Liver (tissue), 8 donors: ENCODE measurements at regions not wholly inside any gene's neighbourhood (a gene's known extent, or its start where the extent isn't known, plus 50 kb on each side); places are given as distances from the start of the nearest gene placed in this dataset.

Experiments used
- DNase-seq: peaks from one replicate; pipeline ENCODE4 v3.0.0-alpha.2; 2017; ENCODE audit warnings: low spot score
- H3K27ac ChIP-seq, 2 donors: one replicate each; pipeline ENCODE4 v1.7.0; 2013; ENCODE audit warnings: inconsistent platforms in 2 of 2, low read length in 2 of 2, control low read depth in 1 of 2, low read depth in 1 of 2, mild to moderate bottlenecking in 1 of 2
- H3K27me3 ChIP-seq, 4 donors: one replicate each; pipeline versions ENCODE4 v1.6.1 to v1.7.0; 2013; ENCODE audit warnings: low read length in 3 of 4, inconsistent platforms in 1 of 4, mild to moderate bottlenecking in 1 of 4, moderate library complexity in 1 of 4; ENCODE audit not compliant: control insufficient read depth in 4 of 4, insufficient read depth in 4 of 4
- H3K36me3 ChIP-seq, 4 donors: one replicate each; pipeline versions ENCODE4 v1.6.1 to v1.7.0; 2013; ENCODE audit warnings: low read length in 3 of 4, mild to moderate bottlenecking in 3 of 4, low read depth in 1 of 4, moderate library complexity in 1 of 4; ENCODE audit not compliant: control insufficient read depth in 4 of 4, insufficient read depth in 3 of 4
- H3K4me1 ChIP-seq, 4 donors: one replicate each; pipeline versions ENCODE4 v1.6.1 to v1.7.0; 2013; ENCODE audit warnings: low read length in 3 of 4, mild to moderate bottlenecking in 3 of 4, moderate library complexity in 1 of 4; ENCODE audit not compliant: control insufficient read depth in 4 of 4, insufficient read depth in 4 of 4
- H3K4me3 ChIP-seq, 3 donors: one replicate each; pipeline versions ENCODE4 v1.6.1 to v1.7.0; 2013; ENCODE audit warnings: low read length in 3 of 3, control low read depth in 1 of 3, low read depth in 1 of 3, mild to moderate bottlenecking in 1 of 3
- H3K9ac ChIP-seq, 2 donors: one replicate each; pipeline ENCODE4 v1.7.0; 2013; ENCODE audit warnings: low read length in 2 of 2, mild to moderate bottlenecking in 2 of 2, moderate library complexity in 2 of 2, control low read depth in 1 of 2, low read depth in 1 of 2
- H3K9me3 ChIP-seq, 4 donors: one replicate each; pipeline versions ENCODE4 v1.6.1 to v1.7.0; 2013; ENCODE audit warnings: low read length in 3 of 4; ENCODE audit not compliant: control insufficient read depth in 4 of 4
- ATF3 ChIP-seq: IDR thresholded peaks from 2 replicates; pipeline ENCODE4 v1.6.1; 2016; ENCODE audit warnings: antibody characterized with exemption
- CTCF ChIP-seq: fragments of 150-350 bp; IDR thresholded peaks from 2 replicates; pipeline ENCODE4 v1.5.1; 2017; ENCODE audit warnings: improper control_type of control experiment, low read depth, low read length; ENCODE audit not compliant: missing input control
- EGR1 ChIP-seq, 2 donors: IDR thresholded peaks; 2 replicates each; pipeline ENCODE4 v1.6.1; 2016 to 2018; ENCODE audit warnings: antibody characterized with exemption in 2 of 2, low read depth in 2 of 2
- FOXA2 ChIP-seq: IDR thresholded peaks from 2 replicates; pipeline ENCODE4 v1.6.1; 2016; ENCODE audit warnings: antibody characterized with exemption
- GABPA ChIP-seq, 2 donors: IDR thresholded peaks in 1 of 2; conservative IDR thresholded peaks in 1 of 2; 2 replicates each; pipeline ENCODE4 v1.6.1; 2016; ENCODE audit warnings: antibody characterized with exemption in 2 of 2, mild to moderate bottlenecking in 1 of 2, moderate library complexity in 1 of 2
- HNF4A ChIP-seq, 2 donors: conservative IDR thresholded peaks; 2 replicates each; pipeline ENCODE4 v1.6.1; 2016; ENCODE audit warnings: antibody characterized with exemption in 2 of 2, mild to moderate bottlenecking in 2 of 2
- HNF4G ChIP-seq: IDR thresholded peaks from 2 replicates; pipeline ENCODE4 v1.6.1; 2016; ENCODE audit warnings: antibody characterized with exemption
- JUND ChIP-seq, 2 donors: IDR thresholded peaks; 2 replicates each; pipeline ENCODE4 v1.6.1; 2016; ENCODE audit warnings: antibody characterized with exemption in 2 of 2
- NR2F2 ChIP-seq: IDR thresholded peaks from 2 replicates; pipeline ENCODE4 v1.6.1; 2016; ENCODE audit warnings: antibody characterized with exemption
- REST ChIP-seq: IDR thresholded peaks from 2 replicates; pipeline ENCODE4 v1.6.1; 2016; ENCODE audit warnings: antibody characterized with exemption, mild to moderate bottlenecking
- RXRA ChIP-seq, 2 donors: IDR thresholded peaks; 2 replicates each; pipeline ENCODE4 v1.6.1; 2017 to 2018; ENCODE audit warnings: antibody characterized with exemption in 2 of 2, mild to moderate bottlenecking in 1 of 2
- SP1 ChIP-seq: IDR thresholded peaks from 2 replicates; pipeline ENCODE4 v1.6.1; 2018; ENCODE audit warnings: antibody characterized with exemption, mild to moderate bottlenecking
- YY1 ChIP-seq: IDR thresholded peaks from 2 replicates; pipeline ENCODE4 v1.6.1; 2016; ENCODE audit warnings: antibody characterized with exemption, mild to moderate bottlenecking
- WGBS: extraction: QIAGEN DNeasy Blood & Tissue Kit; methylation state at CpG from one replicate; pipeline ENCODE4 v1.1.7; 2013; 5-methylcytosine and 5-hydroxymethylcytosine counted together
- TF ChIP-seq, protein P1 (sequence below): IDR thresholded peaks from 2 replicates; pipeline ENCODE4 v1.6.1; 2016; ENCODE audit warnings: antibody characterized with exemption
- donor health status: healthy.
- donor health status: healthy.
- donor health status: healthy.
- donor health status: healthy.
- donor health status: healthy.

- TF ChIP-seq REST (no peak), YY1 (no peak), HNF4A (conservative IDR thresholded peaks at IDR 0.05) (no peak), RXRA (IDR thresholded peaks at IDR 0.05) (no peak), HNF4G (no peak), NR2F2 (no peak)
Measured at GRCh38 chr10:3357737-3358136, 185.2 kb upstream of the PITRM1 start (continued).

DNA sequence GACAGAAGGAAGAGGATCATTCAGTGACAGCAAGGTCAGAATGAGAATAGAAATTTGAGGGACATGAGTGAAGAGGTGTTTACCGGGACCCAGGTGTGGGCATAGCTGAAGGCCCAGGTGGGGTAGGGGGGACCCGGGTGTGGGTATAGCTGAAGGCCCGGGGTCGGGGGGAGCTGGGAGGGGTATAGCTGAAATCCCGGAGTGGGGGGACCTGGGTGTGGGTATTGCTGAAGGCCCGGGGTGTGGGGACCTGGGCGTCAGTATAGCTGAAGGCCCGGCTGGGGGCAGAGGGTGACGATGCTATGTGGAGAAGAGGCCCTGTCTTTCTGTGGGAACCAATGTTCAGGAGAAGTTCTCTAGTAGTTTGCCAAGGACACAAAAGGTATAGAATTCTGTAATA is 183.0 kb upstream of the PITRM1 start:
- Histone ChIP-seq H3K36me3 (no peaks in the 10 kb centered on the region), H3K27me3 (no peaks in the 10 kb centered on the region), H3K9ac (no peak overlapping the region), H3K27ac (no peak overlapping the region), H3K4me3 (no peak overlapping the region), H3K9me3 (no peaks in the 10 kb centered on the region), H3K4me1 (no peaks in the 10 kb centered on the region)
- no peak for DNase-seq
- no peak for TF ChIP-seq SP1
- TF ChIP-seq, protein P1, sequence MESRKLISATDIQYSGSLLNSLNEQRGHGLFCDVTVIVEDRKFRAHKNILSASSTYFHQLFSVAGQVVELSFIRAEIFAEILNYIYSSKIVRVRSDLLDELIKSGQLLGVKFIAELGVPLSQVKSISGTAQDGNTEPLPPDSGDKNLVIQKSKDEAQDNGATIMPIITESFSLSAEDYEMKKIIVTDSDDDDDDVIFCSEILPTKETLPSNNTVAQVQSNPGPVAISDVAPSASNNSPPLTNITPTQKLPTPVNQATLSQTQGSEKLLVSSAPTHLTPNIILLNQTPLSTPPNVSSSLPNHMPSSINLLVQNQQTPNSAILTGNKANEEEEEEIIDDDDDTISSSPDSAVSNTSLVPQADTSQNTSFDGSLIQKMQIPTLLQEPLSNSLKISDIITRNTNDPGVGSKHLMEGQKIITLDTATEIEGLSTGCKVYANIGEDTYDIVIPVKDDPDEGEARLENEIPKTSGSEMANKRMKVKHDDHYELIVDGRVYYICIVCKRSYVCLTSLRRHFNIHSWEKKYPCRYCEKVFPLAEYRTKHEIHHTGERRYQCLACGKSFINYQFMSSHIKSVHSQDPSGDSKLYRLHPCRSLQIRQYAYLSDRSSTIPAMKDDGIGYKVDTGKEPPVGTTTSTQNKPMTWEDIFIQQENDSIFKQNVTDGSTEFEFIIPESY, result no peak
- TF ChIP-seq EGR1 (IDR thresholded peaks at IDR 0.05; ENCODE audit: low read depth in 2 of 2), result no peak
- TF ChIP-seq CTCF, result no peak
- no peak for TF ChIP-seq FOXA2
- no peak for TF ChIP-seq HNF4A (conservative IDR thresholded peaks at IDR 0.05)
- no peak for TF ChIP-seq GABPA (IDR thresholded peaks at IDR 0.05 in 1 of 2, conservative IDR thresholded peaks at IDR 0.05 in 1 of 2)
- TF ChIP-seq JUND (IDR thresholded peaks at IDR 0.05), result no peak
- no peak for TF ChIP-seq ATF3
- TF ChIP-seq YY1, result no peak
- WGBS, result 93% methylated on average over 9 of the region's 9 CpGs
